ENCODE measurements at regions not wholly inside any gene's neighbourhood (a gene's known extent, or its start where the extent isn't known, plus 50 kb on each side); places are given as distances from the start of the nearest gene placed in this dataset.

DNA sequence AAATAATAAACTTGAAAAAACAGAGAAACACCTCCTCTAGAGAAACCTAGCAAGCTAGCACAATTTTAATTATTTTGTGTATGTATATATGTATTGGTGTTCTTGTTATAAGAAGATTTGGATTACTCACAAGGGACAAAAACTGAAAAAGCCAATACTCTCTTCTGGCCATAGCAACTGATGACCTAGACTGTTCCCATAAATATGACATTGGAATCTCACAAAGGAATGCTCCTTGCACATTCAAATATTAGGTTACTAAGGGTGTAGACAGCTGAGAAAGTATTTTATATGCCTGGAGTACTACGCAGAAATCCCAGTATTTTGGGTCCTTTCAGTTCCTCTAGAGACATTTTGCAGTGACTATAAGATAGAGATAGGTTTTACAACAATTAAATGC, 279.4 kb downstream of the FZD1 start:
- intact Hi-C loops (cut with DNase I), result no loop called here
- no peak overlapping the region for H3K27ac ChIP-seq

DNA sequence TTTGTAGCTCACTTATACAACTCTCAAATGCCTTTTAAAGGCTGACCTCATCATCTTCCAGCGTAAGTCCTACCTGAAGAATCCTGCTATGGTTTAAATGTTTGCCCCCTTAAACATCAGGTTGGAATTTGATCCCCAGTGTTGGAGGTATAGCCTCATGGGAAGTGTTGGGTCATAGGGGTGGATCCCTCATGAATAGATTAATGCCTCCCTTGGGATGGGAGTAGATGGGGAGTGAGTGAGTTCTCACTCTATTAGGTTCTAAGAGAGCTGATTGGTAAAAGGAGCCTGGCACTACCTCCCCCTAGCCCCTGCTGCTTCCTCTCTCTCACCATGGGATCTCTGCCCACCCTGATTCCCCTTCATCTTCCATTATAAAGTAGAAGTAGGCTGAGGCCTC, 285.6 kb downstream of the FZD1 start:
- TF ChIP-seq, protein P1, sequence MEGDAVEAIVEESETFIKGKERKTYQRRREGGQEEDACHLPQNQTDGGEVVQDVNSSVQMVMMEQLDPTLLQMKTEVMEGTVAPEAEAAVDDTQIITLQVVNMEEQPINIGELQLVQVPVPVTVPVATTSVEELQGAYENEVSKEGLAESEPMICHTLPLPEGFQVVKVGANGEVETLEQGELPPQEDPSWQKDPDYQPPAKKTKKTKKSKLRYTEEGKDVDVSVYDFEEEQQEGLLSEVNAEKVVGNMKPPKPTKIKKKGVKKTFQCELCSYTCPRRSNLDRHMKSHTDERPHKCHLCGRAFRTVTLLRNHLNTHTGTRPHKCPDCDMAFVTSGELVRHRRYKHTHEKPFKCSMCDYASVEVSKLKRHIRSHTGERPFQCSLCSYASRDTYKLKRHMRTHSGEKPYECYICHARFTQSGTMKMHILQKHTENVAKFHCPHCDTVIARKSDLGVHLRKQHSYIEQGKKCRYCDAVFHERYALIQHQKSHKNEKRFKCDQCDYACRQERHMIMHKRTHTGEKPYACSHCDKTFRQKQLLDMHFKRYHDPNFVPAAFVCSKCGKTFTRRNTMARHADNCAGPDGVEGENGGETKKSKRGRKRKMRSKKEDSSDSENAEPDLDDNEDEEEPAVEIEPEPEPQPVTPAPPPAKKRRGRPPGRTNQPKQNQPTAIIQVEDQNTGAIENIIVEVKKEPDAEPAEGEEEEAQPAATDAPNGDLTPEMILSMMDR (IDR thresholded peaks at IDR 0.05), result no peak
- no peak for TF ChIP-seq POLR2A (IDR thresholded peaks at IDR 0.05)
- Histone ChIP-seq H3K27me3 (no peaks in the 10 kb centered on the region), H3K4me3 (no peak overlapping the region), H3K9me3 (replicated peaks in 1 of 3) (no peaks in the 10 kb centered on the region), H3K27ac (no peak overlapping the region), H3K4me1 (replicated peaks in 1 of 2) (no peaks in the 10 kb centered on the region), H3K36me3 (replicated peaks in 1 of 2) (no peaks in the 10 kb centered on the region)
- intact Hi-C loops (cut with DNase I), result no loop called here
- DNase-seq, result no peak
- WGBS, 4 donors, result 93 to 100% (median 96%) methylated on average over 1 of the region's 1 CpG

More for the DNA sequence above, 279.4 kb downstream of the FZD1 start:
- WGBS, 4 donors, result 78 to 92% (median 82%) methylated on average over 1 of the region's 1 CpG
- H3K4me3 ChIP-seq, result no peak overlapping the region
- H3K27me3 ChIP-seq, result no peaks in the 10 kb centered on the region
- DNase-seq, result no peak
- no peaks in the 10 kb centered on the region for H3K9me3 ChIP-seq (replicated peaks in 1 of 3)
- H3K36me3 ChIP-seq (replicated peaks in 1 of 2), result no peaks in the 10 kb centered on the region
- TF ChIP-seq POLR2A (IDR thresholded peaks at IDR 0.05), result no peak
- TF ChIP-seq, protein P1 (IDR thresholded peaks at IDR 0.05), result no peak
- no peaks in the 10 kb centered on the region for H3K4me1 ChIP-seq (replicated peaks in 1 of 2)

DNA sequence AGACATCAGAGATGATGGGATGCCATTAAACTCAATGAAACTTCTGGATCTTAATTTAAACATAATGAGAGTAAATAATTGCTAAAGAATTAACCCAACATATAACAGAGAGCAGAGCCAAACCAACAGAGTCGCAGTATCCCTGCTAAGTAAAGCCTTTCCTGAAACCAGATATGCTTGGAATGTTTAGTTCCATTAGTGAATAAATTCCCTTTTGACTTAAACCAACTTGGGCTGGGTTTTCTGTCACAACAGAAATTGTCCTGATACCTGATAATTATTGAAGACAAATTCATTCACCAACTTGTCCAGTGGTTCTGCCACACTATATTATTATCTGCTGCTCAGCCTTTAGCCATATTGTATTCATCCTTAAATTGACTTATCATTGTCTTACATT, 286.7 kb downstream of the FZD1 start:
- intact Hi-C loops (cut with DNase I), result no loop called here

DNA sequence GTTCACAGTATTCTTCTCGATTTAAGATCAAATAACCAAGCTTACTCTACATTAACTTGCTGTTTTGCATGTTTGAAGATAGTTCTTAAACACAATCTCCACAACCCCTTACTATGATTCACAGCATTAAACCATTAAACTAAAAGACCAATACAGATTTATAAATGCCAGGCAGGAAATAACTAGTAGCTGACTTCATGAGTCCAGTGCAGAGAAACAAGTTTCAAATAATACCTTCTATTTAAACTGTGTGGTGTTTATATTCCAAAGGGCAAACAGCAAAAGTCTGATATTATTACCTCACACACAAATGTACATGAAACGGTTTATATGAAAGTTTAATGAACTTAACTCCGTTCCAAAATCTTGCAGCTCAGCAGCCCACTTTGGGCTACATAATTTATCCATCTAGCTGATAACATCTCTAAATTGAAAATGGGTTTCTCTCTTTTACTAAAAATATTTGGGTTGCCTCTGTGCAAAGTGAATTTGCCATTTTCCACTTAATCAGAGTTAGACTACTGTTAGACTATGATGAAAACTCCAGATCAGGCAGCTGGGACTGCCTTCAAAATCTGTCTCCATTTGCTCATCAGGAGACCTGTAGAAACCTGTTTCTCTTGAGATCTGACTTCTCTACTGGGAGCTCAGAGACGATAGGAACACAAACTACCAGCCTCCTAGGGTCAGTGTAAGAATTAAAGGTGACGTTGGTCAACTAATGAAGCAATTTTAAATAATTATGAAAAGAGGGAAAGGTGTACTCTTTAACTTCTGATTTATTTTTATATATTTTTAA, 287.3 kb downstream of the FZD1 start:
- TF ChIP-seq, protein P1 (IDR thresholded peaks at IDR 0.05), result no peak
- Histone ChIP-seq H3K27me3 (no peaks in the 10 kb centered on the region), H3K4me3 (no peak overlapping the region), H3K9me3 (replicated peaks in 1 of 3) (no peaks in the 10 kb centered on the region), H3K36me3 (replicated peaks in 1 of 2) (no peaks in the 10 kb centered on the region), H3K4me1 (replicated peaks in 1 of 2) (no peaks in the 10 kb centered on the region), H3K27ac (no peak overlapping the region)
- 75 to 86% (median 78%) methylated on average over 5 of the region's 5 CpGs for WGBS, 4 donors
- DNase-seq, result no peak
- intact Hi-C loops (cut with DNase I), result no loop called here

More for the DNA sequence above, 286.7 kb downstream of the FZD1 start:
- no peaks in the 10 kb centered on the region for H3K27me3 ChIP-seq
- no peak for DNase-seq
- H3K9me3 ChIP-seq (replicated peaks in 1 of 3), result no peaks in the 10 kb centered on the region
- no peak for TF ChIP-seq POLR2A (IDR thresholded peaks at IDR 0.05)
- TF ChIP-seq, protein P1 (IDR thresholded peaks at IDR 0.05), result no peak
- H3K4me1 ChIP-seq (replicated peaks in 1 of 2), result no peaks in the 10 kb centered on the region
- no peak overlapping the region for H3K27ac ChIP-seq
- H3K4me3 ChIP-seq, result no peak overlapping the region
- 75 to 93% (median 90%) methylated on average over 1 of the region's 1 CpG for WGBS, 4 donors
- H3K36me3 ChIP-seq (replicated peaks in 1 of 2), result no peaks in the 10 kb centered on the region

All from adrenal gland (tissue), 9 donors.